Naive B cell (primary cell): ENCODE measurements at regions not wholly inside any gene's neighbourhood (a gene's known extent, or its start where the extent isn't known, plus 50 kb on each side); places are given as distances from the start of the nearest gene placed in this dataset.

Source experiments
- ATAC-seq, 2 donors: fragments of 150-1000 bp; cut with Tn5 transposase; 2 replicates each; pipeline ENCODE4 v1.10.0; 2021; ENCODE audit warnings: low read depth in 2 of 2, mild to moderate bottlenecking in 2 of 2, moderate library complexity in 2 of 2
- DNase-seq: peaks from one replicate; pipeline ENCODE4 v3.0.0; 2022
- H3K27ac Mint-ChIP-seq, 6 donors: one replicate each; pipeline ENCODE4 v1.8.0; 2020 to 2022; ENCODE audit warnings: mild to moderate bottlenecking in 6 of 6, mixed read lengths in 6 of 6, moderate library complexity in 5 of 6, inconsistent platforms in 2 of 6
- H3K27me3 Mint-ChIP-seq, 3 donors: one replicate each; pipeline ENCODE4 v1.8.0; 2021 to 2022; ENCODE audit warnings: mixed read lengths in 3 of 3, mild to moderate bottlenecking in 1 of 3
- H3K36me3 Mint-ChIP-seq, 2 donors: one replicate each; pipeline ENCODE4 v1.8.0; 2020 to 2022; ENCODE audit warnings: mixed read lengths in 2 of 2, inconsistent platforms in 1 of 2, mild to moderate bottlenecking in 1 of 2
- H3K4me1 Mint-ChIP-seq, 3 donors: one replicate each; pipeline ENCODE4 v1.8.0; 2020 to 2022; ENCODE audit warnings: mixed read lengths in 3 of 3, inconsistent platforms in 1 of 3, mild to moderate bottlenecking in 1 of 3, moderate library complexity in 1 of 3
- H3K4me3 Mint-ChIP-seq, 8 donors: one replicate each; pipeline ENCODE4 v1.8.0; 2020 to 2022; ENCODE audit warnings: mild to moderate bottlenecking in 8 of 8, mixed read lengths in 8 of 8, moderate library complexity in 8 of 8, inconsistent platforms in 2 of 8
- H3K9me3 Mint-ChIP-seq, 7 donors: one replicate each; pipeline ENCODE4 v1.8.0; 2020 to 2022; ENCODE audit warnings: mixed read lengths in 7 of 7, mild to moderate bottlenecking in 5 of 7, inconsistent platforms in 2 of 7, moderate library complexity in 1 of 7

GRCh38 chr5:175159956-175160355 is 284.0 kb downstream of the DRD1 start:
- DNase-seq (no peak), ATAC-seq (no peak)
- H3K9me3 Mint-ChIP-seq, result peaks cover 0 to 8% (median 4%) of the 10 kb centered on the region in 7 donors
- H3K4me3 Mint-ChIP-seq, result no peak overlapping the region
- H3K36me3 Mint-ChIP-seq, result no peaks in the 10 kb centered on the region
- H3K27ac Mint-ChIP-seq, result no peak overlapping the region
- H3K4me1 Mint-ChIP-seq, result no peaks in the 10 kb centered on the region
- H3K27me3 Mint-ChIP-seq, result no peaks in the 10 kb centered on the region

GRCh38 chr5:175148636-175149172 is 295.3 kb downstream of the DRD1 start:
- H3K4me3 Mint-ChIP-seq, result no peak overlapping the region
- H3K27ac Mint-ChIP-seq, result no peak overlapping the region
- peaks cover 0 to 8% of the 10 kb centered on the region in 2 donors for H3K36me3 Mint-ChIP-seq
- peaks cover 12 to 55% (median 36%) of the 10 kb centered on the region in 7 donors for H3K9me3 Mint-ChIP-seq
- no peaks in the 10 kb centered on the region for H3K4me1 Mint-ChIP-seq
- ATAC-seq (no peak), DNase-seq (no peak)
- no peaks in the 10 kb centered on the region for H3K27me3 Mint-ChIP-seq

- ATAC-seq, result no peak
- H3K36me3 Mint-ChIP-seq, result peaks cover 0 to 8% of the 10 kb centered on the region in 2 donors
- no peak overlapping the region for H3K27ac Mint-ChIP-seq
- DNase-seq, result no peak
- peaks cover 11 to 59% (median 33%) of the 10 kb centered on the region in 7 donors for H3K9me3 Mint-ChIP-seq
- H3K4me1 Mint-ChIP-seq, result no peaks in the 10 kb centered on the region
- no peaks in the 10 kb centered on the region for H3K27me3 Mint-ChIP-seq
- no peak overlapping the region for H3K4me3 Mint-ChIP-seq
Measured at GRCh38 chr5:175146733-175147132, 297.2 kb downstream of the DRD1 start.

DNA sequence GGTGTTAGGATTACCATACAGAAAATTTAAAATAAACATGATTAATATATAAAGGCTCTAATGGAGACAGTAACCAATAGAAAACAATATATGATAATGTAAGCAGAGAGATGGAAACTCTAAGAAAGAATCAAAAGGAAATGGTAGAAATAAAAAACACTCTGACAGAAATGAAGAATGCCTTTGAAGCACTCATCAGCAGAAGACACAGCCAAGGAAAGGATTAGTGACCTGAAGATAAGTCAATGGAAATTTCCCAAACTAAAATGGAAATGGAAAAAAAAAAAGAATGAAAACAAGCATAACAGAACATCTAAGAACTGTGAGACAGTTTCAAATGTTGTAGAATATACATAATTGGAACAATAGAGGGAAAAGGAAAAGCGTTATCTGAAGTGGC is 302.6 kb downstream of the DRD1 start:
- DNase-seq (no peak), ATAC-seq (no peak)
- H3K4me1 Mint-ChIP-seq, result no peaks in the 10 kb centered on the region
- peaks cover 0 to 8% of the 10 kb centered on the region in 2 donors for H3K36me3 Mint-ChIP-seq
- H3K27me3 Mint-ChIP-seq, result no peaks in the 10 kb centered on the region
- no peak overlapping the region for H3K4me3 Mint-ChIP-seq
- H3K9me3 Mint-ChIP-seq, result peaks cover 15 to 46% (median 18%) of the 10 kb centered on the region in 7 donors
- no peak overlapping the region for H3K27ac Mint-ChIP-seq

- H3K4me3 Mint-ChIP-seq, result no peak overlapping the region
- H3K9me3 Mint-ChIP-seq, result peaks cover 6 to 22% (median 8%) of the 10 kb centered on the region in 7 donors
- ATAC-seq (no peak), DNase-seq (no peak)
- no peak overlapping the region for H3K27ac Mint-ChIP-seq
- no peaks in the 10 kb centered on the region for H3K36me3 Mint-ChIP-seq
- H3K27me3 Mint-ChIP-seq, result no peaks in the 10 kb centered on the region
- no peaks in the 10 kb centered on the region for H3K4me1 Mint-ChIP-seq
Measured at GRCh38 chr5:175133185-175133584, 310.8 kb downstream of the DRD1 start.

DNA sequence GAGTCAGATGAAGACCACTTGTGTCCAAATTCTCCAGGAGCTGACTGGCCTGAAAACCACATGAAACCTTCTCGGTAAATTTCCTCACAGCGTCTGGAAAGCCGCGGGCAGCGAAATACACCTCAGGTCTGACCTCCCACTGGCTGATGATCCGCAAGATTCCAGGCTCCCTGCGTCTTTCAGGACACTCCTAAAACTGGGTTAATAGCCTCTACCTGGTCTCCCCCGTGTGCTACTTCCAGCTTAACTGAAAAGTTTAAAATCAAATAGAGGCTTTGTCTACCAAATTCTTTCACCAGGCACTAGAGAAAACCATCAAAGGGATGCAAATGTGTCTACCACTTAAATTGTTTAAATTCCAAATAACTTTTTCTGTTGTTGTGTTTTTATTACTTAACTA is 312.6 kb downstream of the DRD1 start:
- Mint-ChIP-seq H3K4me1 (no peaks in the 10 kb centered on the region), H3K27ac (no peak overlapping the region), H3K36me3 (no peaks in the 10 kb centered on the region), H3K9me3 (peaks cover 6 to 21% (median 8%) of the 10 kb centered on the region in 7 donors), H3K4me3 (no peak overlapping the region), H3K27me3 (no peaks in the 10 kb centered on the region)
- ATAC-seq (no peak), DNase-seq (no peak)

DNA sequence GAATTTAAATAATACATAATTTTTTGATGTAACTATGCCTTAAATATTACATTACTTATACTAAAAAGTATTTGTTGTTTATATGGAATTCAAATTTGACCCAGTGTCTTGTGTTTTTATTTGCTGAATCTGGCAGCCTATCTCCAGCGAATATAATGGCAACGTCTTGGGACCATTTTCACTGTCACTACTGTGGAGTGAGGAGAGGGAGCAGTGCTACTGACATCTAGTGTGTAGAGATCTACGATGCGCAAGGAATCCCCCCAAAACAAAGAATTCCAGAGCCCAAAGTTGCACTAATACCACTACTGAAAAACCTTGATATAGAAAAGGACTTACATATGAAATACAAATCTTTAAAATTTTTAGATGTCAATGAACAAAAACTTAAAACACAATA is 314.4 kb downstream of the DRD1 start:
- Mint-ChIP-seq H3K27ac (no peak overlapping the region), H3K36me3 (no peaks in the 10 kb centered on the region), H3K27me3 (no peaks in the 10 kb centered on the region), H3K4me3 (no peak overlapping the region), H3K9me3 (peaks cover 1 to 9% (median 4%) of the 10 kb centered on the region in 7 donors), H3K4me1 (no peaks in the 10 kb centered on the region)
- DNase-seq (no peak), ATAC-seq (no peak)

GRCh38 chr5:175129121-175129520 is 314.9 kb downstream of the DRD1 start:
- Mint-ChIP-seq H3K4me3 (no peak overlapping the region), H3K9me3 (peaks cover 1 to 9% (median 4%) of the 10 kb centered on the region in 7 donors), H3K4me1 (no peaks in the 10 kb centered on the region), H3K36me3 (no peaks in the 10 kb centered on the region), H3K27ac (no peak overlapping the region), H3K27me3 (no peaks in the 10 kb centered on the region)
- DNase-seq (no peak), ATAC-seq (no peak)

DNA sequence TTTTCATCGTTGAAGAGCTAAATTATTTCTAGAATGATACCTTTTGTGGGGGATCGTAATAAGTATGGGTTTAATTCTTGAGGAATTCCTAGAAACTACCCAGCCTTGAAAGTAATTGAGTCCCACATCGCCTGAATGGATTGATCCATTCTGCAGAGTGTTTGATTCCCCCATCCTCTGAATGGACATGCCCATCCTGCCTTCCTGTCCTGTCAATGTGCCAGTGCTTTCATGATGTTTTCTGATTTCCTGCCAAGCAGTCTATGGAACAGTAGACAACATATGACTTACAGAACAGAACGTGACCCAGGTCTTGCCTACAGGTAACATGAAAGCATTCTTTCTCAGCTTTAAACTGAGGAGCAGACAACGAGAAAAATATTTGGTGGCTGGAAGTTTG is 319.2 kb downstream of the DRD1 start:
- H3K4me1 Mint-ChIP-seq, result no peaks in the 10 kb centered on the region
- peaks cover 0 to 11% (median 2%) of the 10 kb centered on the region in 7 donors for H3K9me3 Mint-ChIP-seq
- no peaks in the 10 kb centered on the region for H3K27me3 Mint-ChIP-seq
- H3K27ac Mint-ChIP-seq, result no peak overlapping the region
- ATAC-seq, result no peak
- H3K4me3 Mint-ChIP-seq, result no peak overlapping the region
- H3K36me3 Mint-ChIP-seq, result no peaks in the 10 kb centered on the region
- DNase-seq, result no peak

DNA sequence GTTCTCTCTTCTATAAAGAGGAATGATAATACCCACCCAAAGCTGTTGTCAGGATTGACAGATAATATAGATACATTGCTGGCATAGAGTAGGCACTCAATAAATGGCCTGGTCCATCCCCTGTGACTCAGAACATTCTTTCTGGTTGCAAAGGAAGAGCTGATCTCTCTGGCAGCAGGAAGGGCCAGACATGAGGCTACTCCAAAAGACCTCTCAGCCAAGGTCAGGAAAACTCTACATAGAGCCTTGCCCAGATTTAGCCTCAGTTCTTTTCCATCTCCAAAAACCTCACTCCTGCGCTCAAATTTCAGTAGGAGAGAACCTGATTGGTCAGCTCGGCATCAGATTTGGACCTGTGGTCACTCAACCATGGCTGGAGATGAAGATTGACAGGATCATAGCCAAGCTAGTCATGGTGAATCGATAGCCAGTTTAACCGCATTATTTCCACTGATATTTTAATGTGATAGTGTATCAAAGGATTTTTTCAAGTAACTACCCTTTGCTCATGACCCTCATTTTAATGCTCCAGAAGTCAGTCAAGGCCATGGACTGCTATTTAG is 319.6 kb downstream of the DRD1 start:
- H3K4me1 Mint-ChIP-seq, result no peaks in the 10 kb centered on the region
- no peaks in the 10 kb centered on the region for H3K36me3 Mint-ChIP-seq
- H3K27me3 Mint-ChIP-seq, result no peaks in the 10 kb centered on the region
- H3K4me3 Mint-ChIP-seq, result no peak overlapping the region
- peaks cover 0 to 11% (median 2%) of the 10 kb centered on the region in 7 donors for H3K9me3 Mint-ChIP-seq
- no peak overlapping the region for H3K27ac Mint-ChIP-seq
- ATAC-seq (no peak), DNase-seq (no peak)

DNA sequence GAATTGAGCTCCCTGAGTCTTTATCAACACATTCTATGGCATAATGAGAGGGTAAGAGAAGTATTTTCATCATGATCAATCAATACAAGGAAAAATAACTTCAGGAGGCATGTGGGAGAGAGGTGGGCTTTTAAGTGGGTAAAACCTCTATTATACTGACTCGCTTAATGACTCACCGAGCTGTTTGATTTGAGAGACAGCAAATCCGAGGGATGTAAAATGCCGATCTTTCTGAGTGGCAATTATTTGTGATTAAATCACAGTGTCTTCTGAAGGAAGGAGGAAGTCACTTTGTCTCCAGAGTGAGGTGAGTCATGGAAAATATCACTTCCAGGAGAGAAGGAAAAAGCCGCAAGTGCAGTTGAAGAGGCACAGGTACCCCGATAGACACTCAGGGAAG is 320.4 kb downstream of the DRD1 start:
- no peak for ATAC-seq

DNA sequence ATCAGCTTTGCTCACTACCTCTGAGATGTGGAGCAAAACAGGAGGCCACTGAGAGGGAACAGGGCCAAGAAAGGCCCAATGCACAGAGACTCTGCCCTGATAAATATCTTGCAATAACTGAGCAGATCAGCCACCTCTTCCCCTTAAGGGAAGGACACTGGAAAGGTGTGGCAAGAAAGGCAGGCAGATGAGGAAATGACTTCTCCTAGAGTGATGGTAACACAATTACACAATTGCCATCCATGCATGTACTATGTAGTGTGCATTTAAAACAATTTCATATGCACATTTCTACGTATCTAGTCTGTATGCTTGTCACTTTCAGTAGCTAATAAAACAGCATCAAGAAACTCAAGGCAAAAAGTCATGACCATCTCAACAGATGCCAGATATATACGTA is 322.5 kb downstream of the DRD1 start:
- DNase-seq, result no peak
- Mint-ChIP-seq H3K9me3 (peaks cover 0 to 15% (median 2%) of the 10 kb centered on the region in 7 donors), H3K27ac (no peak overlapping the region), H3K27me3 (no peaks in the 10 kb centered on the region), H3K4me3 (no peak overlapping the region), H3K4me1 (no peaks in the 10 kb centered on the region), H3K36me3 (no peaks in the 10 kb centered on the region)
- ATAC-seq, result no peak

More for the DNA sequence above, 320.4 kb downstream of the DRD1 start:
- DNase-seq, result no peak
- H3K4me1 Mint-ChIP-seq, result no peaks in the 10 kb centered on the region
- no peaks in the 10 kb centered on the region for H3K27me3 Mint-ChIP-seq
- H3K9me3 Mint-ChIP-seq, result peaks cover 0 to 11% (median 2%) of the 10 kb centered on the region in 7 donors
- no peak overlapping the region for H3K27ac Mint-ChIP-seq
- no peak overlapping the region for H3K4me3 Mint-ChIP-seq
- no peaks in the 10 kb centered on the region for H3K36me3 Mint-ChIP-seq

DNA sequence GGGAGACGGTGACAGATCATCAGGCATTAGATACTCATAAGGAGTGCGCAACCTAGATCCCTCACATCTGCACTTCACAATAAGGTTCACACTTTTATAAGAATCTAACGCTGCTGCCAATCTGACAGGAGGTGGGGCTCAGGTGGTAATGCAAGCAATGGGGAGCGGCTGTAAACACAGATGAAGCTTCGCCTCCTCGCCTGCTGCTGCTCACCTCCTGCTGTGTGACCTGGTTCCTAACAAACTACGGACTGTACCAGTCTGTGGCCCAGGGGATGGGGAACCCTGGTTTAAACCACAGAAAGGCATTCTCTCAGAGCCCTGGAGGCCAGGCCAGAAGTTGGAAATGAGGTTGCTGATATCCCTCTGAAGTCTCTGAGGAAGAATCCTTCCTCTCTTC is 323.6 kb downstream of the DRD1 start:
- H3K36me3 Mint-ChIP-seq, result no peaks in the 10 kb centered on the region
- ATAC-seq, result no peak
- H3K27ac Mint-ChIP-seq, result no peak overlapping the region
- no peaks in the 10 kb centered on the region for H3K27me3 Mint-ChIP-seq
- DNase-seq, result no peak
- H3K4me3 Mint-ChIP-seq, result no peak overlapping the region
- H3K4me1 Mint-ChIP-seq, result no peaks in the 10 kb centered on the region
- peaks cover 0 to 15% (median 3%) of the 10 kb centered on the region in 7 donors for H3K9me3 Mint-ChIP-seq

GRCh38 chr5:175118700-175119309 is 325.2 kb downstream of the DRD1 start:
- H3K9me3 Mint-ChIP-seq, result peaks cover 0 to 15% (median 2%) of the 10 kb centered on the region in 7 donors
- H3K27me3 Mint-ChIP-seq, result no peaks in the 10 kb centered on the region
- ATAC-seq, result no peak
- H3K4me3 Mint-ChIP-seq, result no peak overlapping the region
- H3K27ac Mint-ChIP-seq, result no peak overlapping the region
- DNase-seq, result no peak
- H3K36me3 Mint-ChIP-seq, result no peaks in the 10 kb centered on the region
- no peaks in the 10 kb centered on the region for H3K4me1 Mint-ChIP-seq
